Endothelial cell of umbilical vein (primary cell): ENCODE measurements at regions not wholly inside any gene's neighbourhood (a gene's known extent, or its start where the extent isn't known, plus 50 kb on each side); places are given as distances from the start of the nearest gene placed in this dataset.

Experiments
- BruUV-seq: library from RNA; stranded (reverse); fragments of 400-500 nt; replicated peaks from 2 replicates; lab custom pipeline; 2021; lab: Mats Ljungman, UMichigan
- CTCF ChIA-PET: fragments of 300-600, 350-600 bp; sonication (Branson Sonifier 250); formaldehyde crosslinking; loops from one replicate; lab custom pipeline; 2021; ENCODE audit warnings: antibody characterized with exemption, inconsistent platforms; lab: Charles Lee
- POLR2A ChIA-PET: fragments of 300-600, 350-600 bp; sonication (Branson Sonifier 250); formaldehyde crosslinking; loops from one replicate; lab custom pipeline; 2021; ENCODE audit warnings: antibody characterized with exemption, inconsistent platforms; lab: Charles Lee
- DNase-seq: peaks from one replicate; pipeline ENCODE4 v3.0.0-alpha.2; 2011; ENCODE audit warnings: low read depth, low spot score
- FAIRE-seq: peaks from 2 replicates; lab custom pipeline; 2011; peaks lifted over from hg19 to GRCh38; lab: Jason Lieb, UNC
- H2AFZ ChIP-seq: 2 replicates; pipeline ENCODE4 v1.6.0; 2012; ENCODE audit warnings: low read depth, low read length, control low read depth, inconsistent platforms
- H3K27ac ChIP-seq: 2 replicates; pipeline ENCODE4 v1.5.1; 2011; ENCODE audit warnings: low read depth, mild to moderate bottlenecking, control low read depth, low read length, moderate library complexity; ENCODE audit not compliant: insufficient read depth
- H3K27me3 ChIP-seq, 2 experiments: 2 replicates each; pipeline versions ENCODE4 v1.6.0 to v1.6.1; 2011; ENCODE audit warnings: low read length in 2 of 2, mixed read lengths in 1 of 2; ENCODE audit not compliant: control insufficient read depth in 2 of 2, insufficient read depth in 2 of 2
- H3K36me3 ChIP-seq, 2 experiments: 2 replicates in 1 of 2; 3 replicates in 1 of 2; pipeline ENCODE4 v1.5.1; 2011; ENCODE audit warnings: low read length in 2 of 2, mild to moderate bottlenecking in 1 of 2, moderate library complexity in 1 of 2; ENCODE audit not compliant: control insufficient read depth in 2 of 2, insufficient read depth in 2 of 2; ENCODE audit errors: extremely low read depth in 1 of 2
- H3K4me1 ChIP-seq: 3 replicates; pipeline ENCODE4 v1.5.1; 2011; ENCODE audit warnings: mild to moderate bottlenecking, low read length; ENCODE audit not compliant: control insufficient read depth, insufficient read depth; ENCODE audit errors: extremely low read depth
- H3K4me2 ChIP-seq: 2 replicates; pipeline ENCODE4 v1.6.1; 2011; ENCODE audit warnings: low read length, control low read depth, mixed read lengths; ENCODE audit not compliant: insufficient read depth
- H3K4me3 ChIP-seq, 3 experiments: fragments of 200-600 bp in 1 of 3; sonication (generic), shearing (Covaris generic) in 1 of 3; replicated peaks in 1 of 3; 2 replicates each; pipeline ENCODE4 v1.5.1; 2011 to 2016; ENCODE audit warnings: control low read depth in 3 of 3, low read length in 3 of 3, mild to moderate bottlenecking in 2 of 3, inconsistent platforms in 1 of 3, low read depth in 1 of 3, moderate library complexity in 1 of 3; ENCODE audit not compliant: insufficient read depth in 1 of 3
- H3K79me2 ChIP-seq: 2 replicates; pipeline ENCODE4 v1.6.0; 2012; ENCODE audit warnings: low read length, inconsistent platforms; ENCODE audit not compliant: control insufficient read depth, insufficient read depth
- H3K9ac ChIP-seq: replicated peaks from 2 replicates; pipeline ENCODE3; 2011; ENCODE audit warnings: low read length, control low read depth; ENCODE audit not compliant: insufficient read depth; ENCODE audit errors: extremely low read depth
- H3K9me1 ChIP-seq: replicated peaks from 3 replicates; pipeline ENCODE4 v1.6.0; 2011; ENCODE audit warnings: mild to moderate bottlenecking, low read length; ENCODE audit not compliant: control insufficient read depth, insufficient read depth; ENCODE audit errors: extremely low read depth
- H3K9me3 ChIP-seq: replicated peaks from 2 replicates; pipeline ENCODE4 v1.5.1; 2012; ENCODE audit warnings: low read length, inconsistent platforms; ENCODE audit not compliant: control insufficient read depth, insufficient read depth
- H4K20me1 ChIP-seq: replicated peaks from 2 replicates; pipeline ENCODE3; 2011; ENCODE audit warnings: mild to moderate bottlenecking, low read length; ENCODE audit not compliant: control insufficient read depth, insufficient read depth; ENCODE audit errors: extremely low read depth
- GATA2 ChIP-seq: IDR thresholded peaks from 2 replicates; pipeline ENCODE4 v1.7.0; 2011; ENCODE audit warnings: low read depth, mild to moderate bottlenecking, moderate library complexity, mixed read lengths, low read length; ENCODE audit not compliant: insufficient read length, insufficient read depth
- JUN ChIP-seq: IDR thresholded peaks from 2 replicates; pipeline ENCODE4 v1.6.1; 2011; ENCODE audit warnings: borderline replicate concordance, low read depth; ENCODE audit not compliant: insufficient read length, insufficient read depth
- MYC ChIP-seq: IDR thresholded peaks from one replicate; pipeline ENCODE4 v1.6.1; 2011; ENCODE audit warnings: mild to moderate bottlenecking, low read depth, low read length
- POLR2A ChIP-seq: IDR thresholded peaks from 2 replicates; pipeline ENCODE4 v1.6.1; 2012; ENCODE audit warnings: low read depth, mild to moderate bottlenecking, control low read depth, low read length
- dilution Hi-C: fragments of 300-500 bp; cut with MboI; formaldehyde crosslinking; loops from one replicate; pipeline ENCODE4 v1.15.0; 2019; ENCODE audit warnings: low sequenced_read_pairs; ENCODE audit not compliant: extremely low pct_ligation_motif_present
- intact Hi-C: fragments of 100-400 bp; cut with micrococcal nuclease; formaldehyde crosslinking; loops from one replicate; pipeline ENCODE4 v1.10.0; 2022
- TF ChIP-seq, protein P1 (sequence below): IDR thresholded peaks from 2 replicates; pipeline ENCODE4 v1.6.1; 2011; ENCODE audit not compliant: insufficient read depth, insufficient read length
- TF ChIP-seq, protein P2 (sequence below), 2 donors: IDR thresholded peaks; 1 replicate in 1 of 2; 2 replicates in 1 of 2; pipeline ENCODE4 v1.5.1; 2011; ENCODE audit warnings: low read length in 2 of 2, mild to moderate bottlenecking in 2 of 2, moderate library complexity in 2 of 2, control low read depth in 1 of 2, inconsistent platforms in 1 of 2, low read depth in 1 of 2; ENCODE audit not compliant: insufficient read depth in 1 of 2; ENCODE audit errors: extremely low read depth in 1 of 2

DNA sequence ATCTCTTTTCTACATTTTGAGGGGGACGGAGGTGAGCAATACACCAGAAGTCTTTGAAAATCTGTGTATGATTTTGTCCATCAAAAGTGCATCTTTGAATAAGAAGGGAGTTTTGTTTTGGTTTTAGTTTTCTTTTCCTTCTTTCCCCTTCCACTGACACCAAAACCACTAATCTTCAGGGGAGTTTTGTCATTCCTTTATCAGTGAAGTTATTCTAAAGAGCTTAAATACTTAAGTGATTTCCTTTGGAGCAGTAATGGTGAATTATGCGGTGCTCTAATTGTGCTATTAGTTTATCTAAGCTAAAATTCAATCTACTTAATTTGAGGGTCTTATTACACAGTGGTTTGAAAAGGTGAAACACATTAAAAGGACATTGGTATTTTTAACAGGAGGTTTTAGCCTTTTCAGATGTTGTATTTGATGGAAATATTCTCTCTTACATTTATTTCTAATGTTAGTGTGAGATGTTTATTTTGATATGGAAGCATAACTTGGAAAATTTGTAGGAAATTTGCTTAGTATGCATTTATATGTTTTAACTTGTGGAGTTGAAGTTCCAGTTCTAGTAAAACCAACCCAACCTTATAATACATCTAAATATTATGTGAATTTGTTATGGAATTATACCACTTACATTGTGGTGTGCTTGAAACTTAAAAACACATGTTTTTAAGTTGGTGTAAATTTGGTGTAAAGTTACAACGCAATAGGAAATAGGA lies 124.9 kb downstream of the PCDH7 start:
- intact Hi-C loops, result no loop called here
- no peak overlapping the region for H3K4me2 ChIP-seq
- H3K9ac ChIP-seq, result no peak overlapping the region
- H3K27ac ChIP-seq, result no peak overlapping the region
- no peaks in the 10 kb centered on the region for H3K9me1 ChIP-seq
- BruUV-seq, result no TSS peak
- no peaks in the 10 kb centered on the region for H3K79me2 ChIP-seq
- POLR2A ChIA-PET, result no interaction called here
- H2AFZ ChIP-seq, result no peak overlapping the region
- H3K4me3 ChIP-seq, result no peak overlapping the region
- H3K4me1 ChIP-seq, result no peaks in the 10 kb centered on the region
- CTCF ChIA-PET, result no interaction called here
- H4K20me1 ChIP-seq, result no peaks in the 10 kb centered on the region
- DNase-seq (no peak), FAIRE-seq (no peak)
- dilution Hi-C loops, result no loop called here
- H3K36me3 ChIP-seq, result no peaks in the 10 kb centered on the region
- H3K27me3 ChIP-seq, result no peaks in the 10 kb centered on the region
- H3K9me3 ChIP-seq, result no peaks in the 10 kb centered on the region
- TF ChIP-seq GATA2, result no peak
- TF ChIP-seq, protein P1, sequence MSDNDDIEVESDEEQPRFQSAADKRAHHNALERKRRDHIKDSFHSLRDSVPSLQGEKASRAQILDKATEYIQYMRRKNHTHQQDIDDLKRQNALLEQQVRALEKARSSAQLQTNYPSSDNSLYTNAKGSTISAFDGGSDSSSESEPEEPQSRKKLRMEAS, result no peak
- no peak for TF ChIP-seq POLR2A
- no peak for TF ChIP-seq MYC
- TF ChIP-seq, protein P2, sequence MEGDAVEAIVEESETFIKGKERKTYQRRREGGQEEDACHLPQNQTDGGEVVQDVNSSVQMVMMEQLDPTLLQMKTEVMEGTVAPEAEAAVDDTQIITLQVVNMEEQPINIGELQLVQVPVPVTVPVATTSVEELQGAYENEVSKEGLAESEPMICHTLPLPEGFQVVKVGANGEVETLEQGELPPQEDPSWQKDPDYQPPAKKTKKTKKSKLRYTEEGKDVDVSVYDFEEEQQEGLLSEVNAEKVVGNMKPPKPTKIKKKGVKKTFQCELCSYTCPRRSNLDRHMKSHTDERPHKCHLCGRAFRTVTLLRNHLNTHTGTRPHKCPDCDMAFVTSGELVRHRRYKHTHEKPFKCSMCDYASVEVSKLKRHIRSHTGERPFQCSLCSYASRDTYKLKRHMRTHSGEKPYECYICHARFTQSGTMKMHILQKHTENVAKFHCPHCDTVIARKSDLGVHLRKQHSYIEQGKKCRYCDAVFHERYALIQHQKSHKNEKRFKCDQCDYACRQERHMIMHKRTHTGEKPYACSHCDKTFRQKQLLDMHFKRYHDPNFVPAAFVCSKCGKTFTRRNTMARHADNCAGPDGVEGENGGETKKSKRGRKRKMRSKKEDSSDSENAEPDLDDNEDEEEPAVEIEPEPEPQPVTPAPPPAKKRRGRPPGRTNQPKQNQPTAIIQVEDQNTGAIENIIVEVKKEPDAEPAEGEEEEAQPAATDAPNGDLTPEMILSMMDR (IDR thresholded peaks at IDR 0.05; ENCODE audit: extremely low read depth in 1 of 2, insufficient read depth in 1 of 2, low read depth in 1 of 2, low read length in 2 of 2), result no peak
- no peak for TF ChIP-seq JUN
